K562 (cell line): ENCODE measurements at regions not wholly inside any gene's neighbourhood (a gene's known extent, or its start where the extent isn't known, plus 50 kb on each side); places are given as distances from the start of the nearest gene placed in this dataset.

ENCODE experiments used
- ATAC-seq: fragments of 200-7000 bp; cut with Tn5 transposase; 3 replicates; pipeline ENCODE4 v1.9.1; 2020; ENCODE audit warnings: moderate library complexity
- BruUV-seq: library from RNA; stranded (reverse); fragments of 400-500 nt; replicated peaks from 2 replicates; lab custom pipeline; 2021; lab: Mats Ljungman, UMichigan
- CTCF ChIA-PET: fragments of 300-600 bp; formaldehyde crosslinking; extraction: SDS; loops from one replicate; lab custom pipeline; 2021; ENCODE audit warnings: low intra/inter-chr PET ratio; lab: Yijun Ruan, JAX
- POLR2A ChIA-PET: fragments of 300-600, 350-650 bp; sonication (Branson Sonifier 250); formaldehyde crosslinking; extraction: SDS; loops from one replicate; lab custom pipeline; 2021; ENCODE audit warnings: antibody characterized with exemption, inconsistent platforms; lab: Yijun Ruan, JAX
- DNase-seq, 4 experiments: peaks; one replicate each; pipeline versions ENCODE4 v3.0.0 to v3.0.0-alpha.2; 2011 to 2018; ENCODE audit warnings: low spot score in 3 of 4, mixed read lengths in 3 of 4; ENCODE audit errors: extremely low read depth in 1 of 4
- FAIRE-seq: peaks from 2 replicates; lab custom pipeline; 2011; peaks lifted over from hg19 to GRCh38; lab: Jason Lieb, UNC
- H2AFZ ChIP-seq: 2 replicates; pipeline ENCODE4 v1.6.0; 2011; ENCODE audit warnings: low read depth, low read length, control low read depth, inconsistent platforms
- H3K27ac ChIP-seq: fragments of 200-600 bp; 3 replicates; pipeline ENCODE4 v1.8.0; 2011; ENCODE audit warnings: low read depth, mild to moderate bottlenecking, control low read depth, inconsistent platforms, low read length, moderate library complexity, mixed read lengths; ENCODE audit errors: extremely low read depth
- H3K27me3 ChIP-seq, 2 experiments: fragments of 300-600 bp in 1 of 2; 2 replicates in 1 of 2; 3 replicates in 1 of 2; pipeline versions ENCODE4 v1.6.0 to v1.8.0; 2011; ENCODE audit warnings: inconsistent platforms in 2 of 2, low read length in 2 of 2, mild to moderate bottlenecking in 1 of 2, mixed read lengths in 1 of 2, moderate library complexity in 1 of 2; ENCODE audit not compliant: control insufficient read depth in 2 of 2, insufficient read depth in 2 of 2
- H3K36me3 ChIP-seq: fragments of 300-600 bp; 3 replicates; pipeline ENCODE4 v1.8.0; 2011; ENCODE audit warnings: mild to moderate bottlenecking, low read length, inconsistent platforms; ENCODE audit not compliant: control insufficient read depth, insufficient read depth
- H3K4me1 ChIP-seq, 2 experiments: fragments of 200-600 bp in 1 of 2; replicated peaks in 1 of 2; 2 replicates in 1 of 2; 3 replicates in 1 of 2; pipeline versions ENCODE4 v1.5.1 to v1.8.0; 2011; ENCODE audit warnings: inconsistent platforms in 2 of 2, low read length in 2 of 2, mild to moderate bottlenecking in 1 of 2, mixed read lengths in 1 of 2, moderate library complexity in 1 of 2; ENCODE audit not compliant: control insufficient read depth in 2 of 2, insufficient read depth in 2 of 2
- H3K4me2 ChIP-seq: 2 replicates; pipeline ENCODE4 v1.6.1; 2011; ENCODE audit warnings: low read length, control low read depth, inconsistent platforms, mixed read lengths; ENCODE audit not compliant: insufficient read depth
- H3K4me3 ChIP-seq: fragments of 200-600 bp; sonication (generic), shearing (Covaris generic); 2 replicates; pipeline ENCODE4 v1.5.1; 2016; ENCODE audit warnings: control low read depth, inconsistent platforms
- H3K79me2 ChIP-seq: fragments of 200-600 bp; 3 replicates; pipeline ENCODE4 v1.8.0; 2011; ENCODE audit warnings: low read length, inconsistent platforms; ENCODE audit not compliant: control insufficient read depth, insufficient read depth
- H3K9ac ChIP-seq, 2 experiments: 2 replicates each; pipeline versions ENCODE4 v1.6.0 to v1.6.1; 2011; ENCODE audit warnings: low read depth in 2 of 2, low read length in 2 of 2, control low read depth in 1 of 2, inconsistent platforms in 1 of 2, mild to moderate bottlenecking in 1 of 2, mixed read lengths in 1 of 2; ENCODE audit not compliant: insufficient read depth in 1 of 2
- H3K9me1 ChIP-seq: one replicate; pipeline ENCODE4 v1.6.0; 2011; ENCODE audit warnings: inconsistent platforms, mild to moderate bottlenecking, low read length, moderate library complexity; ENCODE audit not compliant: control insufficient read depth, insufficient read depth
- H3K9me3 ChIP-seq: replicated peaks from 2 replicates; pipeline ENCODE4 v1.5.1; 2011; ENCODE audit warnings: low read depth, low read length, inconsistent platforms; ENCODE audit not compliant: control insufficient read depth, insufficient read depth
- H4K20me1 ChIP-seq: replicated peaks from 2 replicates; pipeline ENCODE4 v1.6.1; 2011; ENCODE audit warnings: low read length, inconsistent platforms, mixed read lengths; ENCODE audit not compliant: control insufficient read depth, insufficient read depth
- ATF7 ChIP-seq: fragments of 450-650 bp; IDR thresholded peaks from 2 replicates; pipeline ENCODE4 v1.7.1; 2014; ENCODE audit warnings: mild to moderate bottlenecking, moderate library complexity
- CHCHD3 ChIP-seq: fragments of 250-450 bp; sonication (Bioruptor Pico); IDR thresholded peaks from 2 replicates; pipeline ENCODE4 v2.1.2; 2022; ENCODE audit warnings: mild to moderate bottlenecking
- FOXA3 ChIP-seq, 2 experiments: fragments of 450-650 bp in 1 of 2; sonication (generic) in 1 of 2; formaldehyde crosslinking; IDR thresholded peaks in 1 of 2; conservative IDR thresholded peaks in 1 of 2; 2 replicates each; pipeline versions ENCODE4 v1.4.0 to v1.8.0; 2020 to 2022; ENCODE audit warnings: mild to moderate bottlenecking in 2 of 2, missing genetic modification reagents in 1 of 2
- JUN ChIP-seq, 2 experiments: sonication (generic) in 1 of 2; formaldehyde crosslinking in 1 of 2; IDR thresholded peaks; 2 replicates each; pipeline versions ENCODE4 v1.6.1 to v1.8.0; 2012 to 2022; ENCODE audit warnings: borderline replicate concordance in 2 of 2, mild to moderate bottlenecking in 2 of 2, improper control_type of control experiment in 1 of 2, low read depth in 1 of 2, low read length in 1 of 2, missing genetic modification reagents in 1 of 2
- PRMT5 ChIP-seq: sonication (generic); formaldehyde crosslinking; IDR thresholded peaks from 2 replicates; pipeline ENCODE4 v1.5.0; 2020; ENCODE audit warnings: missing genetic modification reagents
- ZBED1 ChIP-seq: IDR thresholded peaks from 2 replicates; pipeline ENCODE4 v1.6.1; 2014
- ZNF12 ChIP-seq: sonication (generic); formaldehyde crosslinking; IDR thresholded peaks from 2 replicates; pipeline ENCODE4 v1.4.0; 2020; ENCODE audit warnings: mild to moderate bottlenecking, missing genetic modification reagents
- ZNF586 ChIP-seq: fragments of 450-650 bp; formaldehyde crosslinking; conservative IDR thresholded peaks from 2 replicates; pipeline ENCODE4 v1.4.0; 2020; ENCODE audit warnings: mild to moderate bottlenecking, moderate library complexity
- ZNF699 ChIP-seq: fragments of 250-450 bp; sonication (Bioruptor Pico); IDR thresholded peaks from 2 replicates; pipeline ENCODE4 v1.8.0; 2021; ENCODE audit warnings: mild to moderate bottlenecking, moderate library complexity; ENCODE audit not compliant: insufficient replicate concordance
- ZNF707 ChIP-seq: fragments of 250-450 bp; sonication (Bioruptor Pico); conservative IDR thresholded peaks from 2 replicates; pipeline ENCODE4 v1.8.0; 2022; ENCODE audit warnings: inconsistent platforms, mild to moderate bottlenecking, moderate library complexity
- ZNF717 ChIP-seq: fragments of 250-450 bp; sonication (Bioruptor Pico); IDR thresholded peaks from 2 replicates; pipeline ENCODE4 v1.5.0; 2021
- ZNF764 ChIP-seq: fragments of 250-450 bp; sonication (Bioruptor Pico); IDR thresholded peaks from 2 replicates; pipeline ENCODE4 v1.4.0; 2020; ENCODE audit warnings: low read depth, mild to moderate bottlenecking, moderate library complexity
- WGBS: fragments of 100-300 bp; shearing (Covaris generic); methylation state at CpG from one replicate; pipeline ENCODE4 v1.1.6; 2016; ENCODE audit warnings: low coverage, mixed read lengths; ENCODE audit not compliant: insufficient coverage; ENCODE audit errors: missing lambda C conversion rate; 5-methylcytosine and 5-hydroxymethylcytosine counted together
- in situ Hi-C: fragments of 300-500 bp; cut with MboI; formaldehyde crosslinking; loops from 4 replicates; pipeline ENCODE4 v1.15.0; 2018; ENCODE audit warnings: inconsistent platforms, mixed read lengths
- intact Hi-C: fragments of 100-400 bp; cut with micrococcal nuclease; formaldehyde crosslinking; loops from 2 replicates; pipeline ENCODE4 v1.14.2; 2022
- TF ChIP-seq, protein P1 (sequence below): fragments of 450-650 bp; formaldehyde crosslinking; IDR thresholded peaks from 2 replicates; pipeline ENCODE4 v1.4.0; 2022; ENCODE audit warnings: missing genetic modification characterization

- DNase-seq (no peak), ATAC-seq (no peak), FAIRE-seq (no peak)
- no peak overlapping the region for H3K4me3 ChIP-seq
- no peaks in the 10 kb centered on the region for H3K9me1 ChIP-seq
- 0 out of 2 replicates have a peak, but pooled peaks cover 8% of the 10 kb centered on the region for H4K20me1 ChIP-seq
- H3K27ac ChIP-seq = no peak overlapping the region
- no peak overlapping the region for H2AFZ ChIP-seq
- no peaks in the 10 kb centered on the region for H3K79me2 ChIP-seq
- no TSS peak for BruUV-seq
- POLR2A ChIA-PET = no interaction called here
- peaks cover 10 to 61% of the 10 kb centered on the region in 2 experiments; a peak in 4 of 5 replicates for H3K27me3 ChIP-seq
- H3K9ac ChIP-seq = no peak overlapping the region
- CTCF ChIA-PET = no interaction called here
- H3K4me2 ChIP-seq = no peak overlapping the region
- intact Hi-C loops = no loop called here
- no peaks in the 10 kb centered on the region for H3K4me1 ChIP-seq
- no peak for TF ChIP-seq ZNF12 (CRISPR knock-in tag)
- no peak for TF ChIP-seq ATF7
- TF ChIP-seq, all 486 proteins: peak for 0
- 19% methylated on average over 14 of the region's 14 CpGs for WGBS
- H3K9me3 ChIP-seq = no peaks in the 10 kb centered on the region
- H3K36me3 ChIP-seq = no peaks in the 10 kb centered on the region
- in situ Hi-C loops = no loop called here
These were observed 175.4 kb downstream of the PHETA1 start for GRCh38 chr12:111193496-111193895.

DNA sequence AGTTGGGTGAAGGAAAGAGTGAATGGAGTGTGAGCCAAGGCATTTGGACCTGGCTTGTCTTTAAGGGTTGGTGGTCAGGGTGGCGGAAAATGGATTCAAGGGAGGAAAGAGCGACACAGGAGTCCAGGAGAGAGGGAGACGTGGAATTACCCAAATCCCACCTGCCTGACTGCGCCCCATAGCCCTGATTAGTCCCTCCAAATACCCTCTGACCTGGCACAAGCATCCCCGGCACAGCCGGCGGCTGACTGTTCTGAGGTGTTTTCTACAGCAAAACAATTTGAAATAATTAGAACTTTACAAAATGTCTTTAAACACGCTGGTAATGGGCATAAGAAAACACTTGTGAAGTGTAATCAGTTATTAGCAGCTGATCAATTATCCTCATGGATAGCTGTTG, 175.8 kb downstream of the PHETA1 start:
- WGBS = 7% methylated on average over 7 of the region's 8 CpGs
- Histone ChIP-seq H3K4me2 (no peak overlapping the region), H3K36me3 (no peaks in the 10 kb centered on the region), H2AFZ (no peak overlapping the region), H3K9me1 (no peaks in the 10 kb centered on the region), H3K27ac (no peak overlapping the region), H3K4me1 (no peaks in the 10 kb centered on the region), H3K9ac (no peak overlapping the region), H3K4me3 (no peak overlapping the region), H3K27me3 (peaks cover 9 to 61% of the 10 kb centered on the region in 2 experiments; a peak in 4 of 5 replicates), H4K20me1 (0 out of 2 replicates have a peak, but pooled peaks cover 8% of the 10 kb centered on the region), H3K9me3 (no peaks in the 10 kb centered on the region), H3K79me2 (no peaks in the 10 kb centered on the region)
- ChIA-PET POLR2A (no interaction called here), CTCF (interaction anchor here (0.6 kb wide), 1 partner anchor 168 kb away, joined by 4 read pairs; no protein-coding TSS in a partner anchor)
- no peak for DNase-seq
- in situ Hi-C loops (no loop called here), intact Hi-C loops (no loop called here)
- no TSS peak for BruUV-seq
- no peak for FAIRE-seq
- no peak for ATAC-seq
- TF ChIP-seq, protein P1, sequence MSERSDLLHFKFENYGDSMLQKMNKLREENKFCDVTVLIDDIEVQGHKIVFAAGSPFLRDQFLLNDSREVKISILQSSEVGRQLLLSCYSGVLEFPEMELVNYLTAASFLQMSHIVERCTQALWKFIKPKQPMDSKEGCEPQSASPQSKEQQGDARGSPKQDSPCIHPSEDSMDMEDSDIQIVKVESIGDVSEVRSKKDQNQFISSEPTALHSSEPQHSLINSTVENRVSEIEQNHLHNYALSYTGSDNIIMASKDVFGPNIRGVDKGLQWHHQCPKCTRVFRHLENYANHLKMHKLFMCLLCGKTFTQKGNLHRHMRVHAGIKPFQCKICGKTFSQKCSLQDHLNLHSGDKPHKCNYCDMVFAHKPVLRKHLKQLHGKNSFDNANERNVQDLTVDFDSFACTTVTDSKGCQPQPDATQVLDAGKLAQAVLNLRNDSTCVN (CRISPR knock-in tag) = no peak
- TF ChIP-seq ZNF764 = no peak
- no peak for TF ChIP-seq ZBED1
- no peak for TF ChIP-seq ZNF707 (CRISPR knock-in tag)
- no peak for TF ChIP-seq JUN (IDR thresholded peaks at IDR 0.05; ENCODE audit: borderline replicate concordance, low read depth, low read length)
- no peak for TF ChIP-seq JUN (CRISPR knock-in tag; IDR thresholded peaks at IDR 0.05; ENCODE audit: borderline replicate concordance)
- TF ChIP-seq CHCHD3 = no peak
- TF ChIP-seq ZNF717 (CRISPR knock-in tag) = no peak
- no peak for TF ChIP-seq ZNF586 (CRISPR knock-in tag)
- no peak for TF ChIP-seq PRMT5
- TF ChIP-seq FOXA3 (CRISPR knock-in tag; conservative IDR thresholded peaks at IDR 0.05 in 1 of 2, IDR thresholded peaks at IDR 0.05 in 1 of 2) = no peak
- TF ChIP-seq ZNF699 = no peak
